ENCODE measurements at regions not wholly inside any gene's neighbourhood (a gene's known extent, or its start where the extent isn't known, plus 50 kb on each side); places are given as distances from the start of the nearest gene placed in this dataset.

DNA sequence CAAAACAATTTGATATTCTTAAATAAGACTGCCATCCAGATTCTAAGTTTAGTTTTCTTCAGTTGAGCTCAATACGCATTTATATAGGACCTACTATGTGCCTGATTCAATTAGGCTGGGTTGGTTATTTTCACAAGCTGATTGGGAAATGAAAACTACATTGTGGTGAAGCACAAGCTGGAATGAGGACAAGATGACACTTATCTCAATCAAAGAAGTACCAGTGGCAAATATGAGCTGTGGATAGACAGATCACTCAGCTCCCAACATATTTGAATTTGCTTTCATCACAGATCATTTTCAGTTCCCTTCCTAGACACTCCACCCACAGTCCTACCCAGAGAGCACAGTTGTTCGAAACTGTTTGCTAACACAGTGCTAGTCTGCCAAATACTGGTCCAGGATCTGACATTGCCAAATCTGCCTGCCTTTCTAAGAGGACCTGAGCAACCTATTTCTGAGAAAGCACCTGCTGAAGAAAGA is 74.7 kb downstream of the LLPH start:
- CTCF ChIA-PET, result no interaction called here

DNA sequence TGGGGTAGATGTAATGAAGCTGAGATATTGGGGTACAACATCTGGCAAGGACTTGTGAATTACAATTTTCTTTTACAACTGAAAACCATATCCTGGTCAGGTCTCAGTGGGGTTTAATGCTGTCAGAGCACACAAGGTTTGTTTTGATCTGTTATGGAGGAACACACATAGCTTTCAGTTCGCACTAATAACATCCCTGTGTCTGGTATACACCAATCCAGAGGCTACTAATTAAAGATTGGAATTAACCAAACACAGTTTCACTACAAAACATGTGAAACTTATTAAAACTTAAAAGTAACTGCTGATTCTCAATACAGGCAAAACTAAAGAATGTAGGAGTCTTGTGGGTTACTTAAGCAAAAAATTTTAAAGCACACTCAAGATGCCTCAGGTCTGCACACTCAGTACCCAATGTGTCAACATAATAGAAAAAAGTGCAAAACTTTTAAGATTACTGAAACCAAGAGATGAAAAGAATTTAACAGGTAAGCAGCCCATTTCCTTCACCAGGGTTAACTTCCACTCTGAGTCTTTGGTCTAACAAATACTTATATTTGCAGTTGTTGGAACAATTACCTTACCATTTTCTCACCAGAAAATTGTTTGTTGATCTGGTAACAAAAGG is 77.4 kb downstream of the LLPH start:
- Histone ChIP-seq H3K27me3 (ENCODE audit: insufficient read depth, low read depth) (no peaks in the 10 kb centered on the region), H4K20me1 (ENCODE audit: insufficient read depth) (no peaks in the 10 kb centered on the region), H3K79me2 (ENCODE audit: low read depth) (no peaks in the 10 kb centered on the region), H3K27ac (no peak overlapping the region), H3K4me1 (replicated peaks; ENCODE audit: insufficient read depth) (peaks cover 9% of the 10 kb centered on the region; the same call in 1 of the 2 replicates), H3F3A (ENCODE audit: insufficient read depth, low read depth) (no peaks in the 10 kb centered on the region; the same call in 1 of the 2 replicates), H3K9me2 (ENCODE audit: insufficient read depth) (no peaks in the 10 kb centered on the region), H3K9me3 (ENCODE audit: insufficient read depth, low read depth) (no peaks in the 10 kb centered on the region), H2AFZ (no peak overlapping the region), H3K4me2 (no peak overlapping the region), H3K36me3 (ENCODE audit: low read depth) (no peaks in the 10 kb centered on the region), H3K4me3 (no peak overlapping the region)
- POLR2A ChIA-PET (ENCODE audit: unreplicated experiment), result no interaction called here
- no TSS peak for BruUV-seq (replicated peaks)
- DNase-seq, result no peak
- intact Hi-C loops (cut with micrococcal nuclease; ENCODE audit: unreplicated experiment), result no loop called here
- CTCF ChIA-PET, result no interaction called here
- TF ChIP-seq EZH2 (IDR thresholded peaks at IDR 0.05; ENCODE audit: low read depth), result no peak
- TF ChIP-seq, protein P1, sequence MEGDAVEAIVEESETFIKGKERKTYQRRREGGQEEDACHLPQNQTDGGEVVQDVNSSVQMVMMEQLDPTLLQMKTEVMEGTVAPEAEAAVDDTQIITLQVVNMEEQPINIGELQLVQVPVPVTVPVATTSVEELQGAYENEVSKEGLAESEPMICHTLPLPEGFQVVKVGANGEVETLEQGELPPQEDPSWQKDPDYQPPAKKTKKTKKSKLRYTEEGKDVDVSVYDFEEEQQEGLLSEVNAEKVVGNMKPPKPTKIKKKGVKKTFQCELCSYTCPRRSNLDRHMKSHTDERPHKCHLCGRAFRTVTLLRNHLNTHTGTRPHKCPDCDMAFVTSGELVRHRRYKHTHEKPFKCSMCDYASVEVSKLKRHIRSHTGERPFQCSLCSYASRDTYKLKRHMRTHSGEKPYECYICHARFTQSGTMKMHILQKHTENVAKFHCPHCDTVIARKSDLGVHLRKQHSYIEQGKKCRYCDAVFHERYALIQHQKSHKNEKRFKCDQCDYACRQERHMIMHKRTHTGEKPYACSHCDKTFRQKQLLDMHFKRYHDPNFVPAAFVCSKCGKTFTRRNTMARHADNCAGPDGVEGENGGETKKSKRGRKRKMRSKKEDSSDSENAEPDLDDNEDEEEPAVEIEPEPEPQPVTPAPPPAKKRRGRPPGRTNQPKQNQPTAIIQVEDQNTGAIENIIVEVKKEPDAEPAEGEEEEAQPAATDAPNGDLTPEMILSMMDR (conservative IDR thresholded peaks at IDR 0.05), result no peak

More for the DNA sequence above, 74.7 kb downstream of the LLPH start:
- Histone ChIP-seq H4K20me1 (ENCODE audit: insufficient read depth) (no peaks in the 10 kb centered on the region), H3K36me3 (ENCODE audit: low read depth) (no peaks in the 10 kb centered on the region), H3K4me2 (no peak overlapping the region), H3K27ac (no peak overlapping the region), H3K9me2 (ENCODE audit: insufficient read depth) (no peaks in the 10 kb centered on the region), H3F3A (ENCODE audit: insufficient read depth, low read depth) (no peaks in the 10 kb centered on the region), H3K9me3 (ENCODE audit: insufficient read depth, low read depth) (no peaks in the 10 kb centered on the region), H3K79me2 (ENCODE audit: low read depth) (no peaks in the 10 kb centered on the region), H2AFZ (no peak overlapping the region), H3K4me1 (replicated peaks; ENCODE audit: insufficient read depth) (no peaks in the 10 kb centered on the region), H3K4me3 (no peak overlapping the region), H3K27me3 (ENCODE audit: insufficient read depth, low read depth) (no peaks in the 10 kb centered on the region)
- no TSS peak for BruUV-seq (replicated peaks)
- POLR2A ChIA-PET (ENCODE audit: unreplicated experiment), result no interaction called here
- TF ChIP-seq EZH2 (IDR thresholded peaks at IDR 0.05; ENCODE audit: low read depth), result no peak
- TF ChIP-seq, protein P1 (conservative IDR thresholded peaks at IDR 0.05), result no peak
- intact Hi-C loops (cut with micrococcal nuclease; ENCODE audit: unreplicated experiment), result no loop called here
- no peak for DNase-seq

DNA sequence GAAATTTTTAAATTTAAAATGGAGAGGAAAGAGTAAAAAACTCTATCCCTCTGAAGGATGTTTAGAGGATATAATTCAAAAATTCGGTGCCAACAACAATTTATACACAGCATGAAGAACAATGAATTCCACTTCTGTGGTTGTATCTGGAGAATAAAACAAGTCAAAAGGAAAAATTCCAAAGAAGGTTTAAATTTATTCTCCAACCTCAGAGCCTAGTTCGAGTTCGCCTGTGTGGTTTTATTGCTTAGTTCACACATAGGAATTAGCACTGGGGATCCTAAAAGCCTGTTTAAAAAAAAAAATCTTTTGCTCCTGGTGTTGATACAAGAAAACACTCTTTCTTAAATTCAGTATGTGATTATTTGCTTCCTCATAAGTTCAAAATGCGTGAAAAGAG is 79.2 kb downstream of the LLPH start:
- no peaks in the 10 kb centered on the region for H3K79me2 ChIP-seq (ENCODE audit: low read depth)
- H3K4me3 ChIP-seq, result no peak overlapping the region
- BruUV-seq (replicated peaks), result no TSS peak
- ChIA-PET CTCF (no interaction called here), POLR2A (ENCODE audit: unreplicated experiment) (interaction anchor here (0.5 kb wide), 1 partner anchor 189 kb away, joined by 7 read pairs; no protein-coding TSS in a partner anchor)
- H3F3A ChIP-seq (ENCODE audit: insufficient read depth, low read depth), result no peaks in the 10 kb centered on the region; the same call in 1 of the 2 replicates
- no peak overlapping the region for H3K27ac ChIP-seq
- no peak for DNase-seq
- H3K9me3 ChIP-seq (ENCODE audit: insufficient read depth, low read depth), result no peaks in the 10 kb centered on the region
- no peaks in the 10 kb centered on the region for H3K9me2 ChIP-seq (ENCODE audit: insufficient read depth)
- H2AFZ ChIP-seq, result no peak overlapping the region
- peaks cover 9% of the 10 kb centered on the region; the same call in 1 of the 2 replicates for H3K4me1 ChIP-seq (replicated peaks; ENCODE audit: insufficient read depth)
- no peaks in the 10 kb centered on the region for H3K27me3 ChIP-seq (ENCODE audit: insufficient read depth, low read depth)
- H4K20me1 ChIP-seq (ENCODE audit: insufficient read depth), result no peaks in the 10 kb centered on the region
- no peaks in the 10 kb centered on the region for H3K36me3 ChIP-seq (ENCODE audit: low read depth)
- intact Hi-C loops (cut with micrococcal nuclease; ENCODE audit: unreplicated experiment), result no loop called here
- H3K4me2 ChIP-seq, result no peak overlapping the region
- no peak for TF ChIP-seq EZH2 (IDR thresholded peaks at IDR 0.05; ENCODE audit: low read depth)
- TF ChIP-seq, protein P1 (conservative IDR thresholded peaks at IDR 0.05), result no peak

All from PC-9 (cell line).